SU-DHL-6 (cell line): ENCODE measurements at regions not wholly inside any gene's neighbourhood (a gene's known extent, or its start where the extent isn't known, plus 50 kb on each side); places are given as distances from the start of the nearest gene placed in this dataset.

ENCODE experiments used
- EZH2phosphoT487 ChIP-seq: fragments of 200-600 bp; sonication (generic), shearing (Covaris generic); conservative IDR thresholded peaks from 2 replicates; pipeline ENCODE4 v1.6.1; 2018; ENCODE audit warnings: mild to moderate bottlenecking, antibody characterized with exemption, low read length, moderate library complexity, mixed read lengths
- TF ChIP-seq, protein P1 (sequence below): fragments of 200-600 bp; sonication (generic); IDR thresholded peaks from one replicate; pipeline ENCODE4 v1.5.1; 2017; ENCODE audit warnings: antibody characterized with exemption, mild to moderate bottlenecking, low read length, moderate library complexity; ENCODE audit not compliant: insufficient read depth, poor library complexity, severe bottlenecking

DNA sequence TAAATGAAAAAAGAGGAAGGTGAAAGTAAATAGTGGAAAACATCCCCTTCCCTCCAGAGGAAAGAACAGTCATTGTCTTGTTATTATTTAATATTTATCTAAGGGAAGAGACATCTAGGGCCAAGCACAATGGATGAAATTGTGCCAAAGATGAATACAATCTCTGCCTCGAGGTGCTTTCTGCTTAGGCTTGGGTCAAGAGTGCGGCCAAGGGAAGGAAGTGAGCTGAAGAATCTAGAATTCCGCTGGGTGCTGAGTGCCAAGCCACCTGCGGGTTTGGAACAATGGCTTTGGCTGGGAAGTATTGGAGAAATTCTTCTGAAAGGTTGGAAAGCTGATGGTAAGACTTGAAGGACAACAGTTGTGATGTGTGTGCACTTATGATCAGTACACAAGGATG, 531.3 kb upstream of the FZD8 start:
- TF ChIP-seq, protein P1, sequence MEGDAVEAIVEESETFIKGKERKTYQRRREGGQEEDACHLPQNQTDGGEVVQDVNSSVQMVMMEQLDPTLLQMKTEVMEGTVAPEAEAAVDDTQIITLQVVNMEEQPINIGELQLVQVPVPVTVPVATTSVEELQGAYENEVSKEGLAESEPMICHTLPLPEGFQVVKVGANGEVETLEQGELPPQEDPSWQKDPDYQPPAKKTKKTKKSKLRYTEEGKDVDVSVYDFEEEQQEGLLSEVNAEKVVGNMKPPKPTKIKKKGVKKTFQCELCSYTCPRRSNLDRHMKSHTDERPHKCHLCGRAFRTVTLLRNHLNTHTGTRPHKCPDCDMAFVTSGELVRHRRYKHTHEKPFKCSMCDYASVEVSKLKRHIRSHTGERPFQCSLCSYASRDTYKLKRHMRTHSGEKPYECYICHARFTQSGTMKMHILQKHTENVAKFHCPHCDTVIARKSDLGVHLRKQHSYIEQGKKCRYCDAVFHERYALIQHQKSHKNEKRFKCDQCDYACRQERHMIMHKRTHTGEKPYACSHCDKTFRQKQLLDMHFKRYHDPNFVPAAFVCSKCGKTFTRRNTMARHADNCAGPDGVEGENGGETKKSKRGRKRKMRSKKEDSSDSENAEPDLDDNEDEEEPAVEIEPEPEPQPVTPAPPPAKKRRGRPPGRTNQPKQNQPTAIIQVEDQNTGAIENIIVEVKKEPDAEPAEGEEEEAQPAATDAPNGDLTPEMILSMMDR, result no peak
- TF ChIP-seq EZH2phosphoT487, result no peak
